HCT116 (cell line): ENCODE measurements at regions not wholly inside any gene's neighbourhood (a gene's known extent, or its start where the extent isn't known, plus 50 kb on each side); places are given as distances from the start of the nearest gene placed in this dataset.

Experiments used
- CTCF ChIP-seq, 3 experiments: fragments of 200-600 bp in 1 of 3; sonication (generic) in 1 of 3; IDR thresholded peaks in 2 of 3; conservative IDR thresholded peaks in 1 of 3; 2 replicates each; pipeline ENCODE4 v1.5.1; 2012 to 2017; ENCODE audit warnings: low read depth in 2 of 3, low read length in 2 of 3, antibody characterized with exemption in 1 of 3, borderline replicate concordance in 1 of 3, control low read depth in 1 of 3, mild to moderate bottlenecking in 1 of 3, mixed read lengths in 1 of 3, mixed run types in 1 of 3, moderate library complexity in 1 of 3; ENCODE audit not compliant: insufficient read depth in 1 of 3
- POLR2A ChIP-seq: IDR thresholded peaks from 2 replicates; pipeline ENCODE4 v1.7.0; 2011; ENCODE audit warnings: borderline replicate concordance; ENCODE audit not compliant: insufficient read depth, insufficient read length; ENCODE audit errors: extremely low read depth
- POLR2AphosphoS5 ChIP-seq: IDR thresholded peaks from 2 replicates; pipeline ENCODE4 v1.6.1; 2011; ENCODE audit warnings: mild to moderate bottlenecking, low read depth, low read length, moderate library complexity
- REST ChIP-seq: IDR thresholded peaks from 2 replicates; pipeline ENCODE4 v1.6.1; 2012; ENCODE audit warnings: low read depth
- TCF7L2 ChIP-seq: IDR thresholded peaks from 2 replicates; pipeline ENCODE4 v1.7.0; 2011; ENCODE audit warnings: borderline replicate concordance, inconsistent platforms; ENCODE audit not compliant: insufficient read depth, insufficient read length; ENCODE audit errors: extremely low read depth

GRCh38 chr15:81685237-81685636, 311.2 kb upstream of the TMC3 start:
- TF ChIP-seq TCF7L2 (no peak), POLR2A (no peak), CTCF (IDR thresholded peaks at IDR 0.05 in 2 of 3, conservative IDR thresholded peaks at IDR 0.05 in 1 of 3; ENCODE audit: borderline replicate concordance in 1 of 3, insufficient read depth in 1 of 3, low read depth in 2 of 3, low read length in 2 of 3) (no peak), REST (no peak), POLR2AphosphoS5 (no peak)
